HG03064 (cell line): ENCODE measurements at regions not wholly inside any gene's neighbourhood (a gene's known extent, or its start where the extent isn't known, plus 50 kb on each side); places are given as distances from the start of the nearest gene placed in this dataset.
"Not testable (repeated sequence)": the region's sequence is repeated elsewhere in the genome, so short reads cannot be mapped to it uniquely, and the experiment has no call there.

Source experiments
- ATAC-seq: cut with Tn5 transposase; IDR thresholded peaks from one replicate; pipeline ENCODE4 v1.9.1; 2021; ENCODE audit warnings: low read depth; ENCODE audit not compliant: unreplicated experiment

- ATAC-seq = no peak
These were observed 352.5 kb upstream of the KAZN start for GRCh38 chr1:14245954-14246353.

DNA sequence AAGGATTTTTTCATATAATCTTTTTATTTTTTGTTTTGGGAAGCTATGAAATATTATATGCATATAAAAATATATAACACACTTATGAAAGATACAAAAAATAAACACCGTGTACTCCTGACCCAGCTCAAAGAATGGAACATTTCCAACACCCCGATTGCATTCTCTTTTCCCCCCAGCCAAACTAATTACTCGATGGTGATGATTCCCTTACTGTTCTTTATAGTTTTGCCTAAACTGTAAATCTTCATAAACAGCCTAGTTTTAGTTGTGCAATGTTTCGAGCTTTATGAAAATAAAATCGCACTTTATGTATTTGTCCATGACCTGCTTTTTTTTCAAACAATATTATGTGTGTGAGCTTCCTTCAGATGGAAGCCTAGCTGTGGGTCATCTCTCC, 352.0 kb upstream of the KAZN start:
- ATAC-seq = no peak

DNA sequence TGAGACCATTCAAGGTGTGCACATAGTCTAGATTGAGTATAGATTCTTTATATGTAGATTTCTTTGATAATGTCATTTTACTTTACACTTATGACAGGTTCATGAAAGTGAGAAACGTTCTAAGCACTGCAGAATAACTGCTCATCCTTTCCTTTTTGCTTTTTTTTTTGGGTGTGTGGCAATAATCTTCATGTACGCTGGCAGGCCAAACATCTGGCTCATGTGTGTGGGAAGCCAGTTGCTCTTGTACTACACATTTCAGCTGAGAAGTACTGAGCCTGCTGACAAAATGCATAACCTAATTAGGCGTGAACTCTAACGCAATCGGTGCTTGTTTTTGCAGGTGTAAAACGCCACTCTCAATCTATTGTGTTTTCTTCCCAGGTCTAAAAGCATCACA, 350.8 kb upstream of the KAZN start:
- no peak for ATAC-seq

DNA sequence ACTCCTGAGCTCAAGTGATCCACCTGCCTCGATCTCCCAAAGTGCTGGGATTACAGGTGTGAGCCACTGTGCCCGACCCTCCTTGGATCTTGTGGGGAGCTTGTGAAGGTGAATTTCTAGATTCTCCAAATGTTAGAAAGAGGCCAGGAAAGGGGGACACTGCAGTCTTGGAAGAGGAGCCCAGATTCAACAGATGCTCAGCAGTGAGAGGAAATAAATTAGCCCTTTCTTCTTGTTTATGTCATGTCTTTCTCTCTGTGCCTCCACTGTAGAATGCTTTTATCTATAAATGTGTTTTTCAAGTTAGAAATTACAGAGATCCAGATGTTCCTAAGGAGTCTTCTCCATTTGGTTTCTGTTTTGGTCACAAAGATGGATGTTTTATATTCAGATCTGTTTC, 346.6 kb upstream of the KAZN start:
- ATAC-seq = no peak

- no peak for ATAC-seq
These were observed 344.8 kb upstream of the KAZN start for GRCh38 chr1:14253676-14254075.

DNA sequence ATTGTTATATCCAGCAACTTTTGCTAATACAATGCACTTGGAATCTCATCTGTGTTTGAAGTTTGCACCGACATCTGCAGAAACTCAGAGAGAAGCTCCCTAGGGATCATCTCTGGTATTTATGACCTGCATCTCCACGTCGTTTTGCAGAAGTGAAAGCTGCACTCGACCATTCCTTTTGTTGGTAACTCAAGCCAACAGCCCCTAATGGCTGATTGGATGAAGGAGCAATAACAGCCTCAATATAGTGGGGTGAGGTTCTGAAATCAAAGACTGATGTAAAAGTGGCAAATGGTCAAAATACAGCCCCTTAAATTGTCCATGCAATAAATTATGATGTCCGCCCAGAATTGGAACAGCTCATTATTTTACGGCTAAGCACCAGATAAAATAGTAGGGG, 344.2 kb upstream of the KAZN start:
- ATAC-seq = no peak

- ATAC-seq = no peak
These were observed 343.3 kb upstream of the KAZN start for GRCh38 chr1:14255233-14255632.

DNA sequence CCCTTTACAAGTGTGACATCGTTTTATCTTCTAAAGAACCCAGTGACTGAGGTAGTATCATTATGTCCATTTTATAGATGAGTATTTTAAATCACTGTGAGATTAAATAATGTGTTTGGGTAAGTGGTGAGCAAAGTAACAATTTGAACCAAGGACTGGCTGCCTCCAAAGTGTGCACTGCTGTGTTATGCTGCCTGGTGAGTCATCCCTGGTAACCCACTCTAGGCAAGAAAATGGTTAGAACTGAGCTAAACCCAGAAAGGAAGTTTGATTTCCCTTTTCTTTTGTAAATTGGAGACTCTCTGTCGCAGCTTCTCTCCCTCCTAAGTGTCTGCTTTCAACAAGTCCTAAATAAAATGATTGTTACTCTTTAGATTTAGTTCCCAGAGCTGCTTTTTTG, 342.8 kb upstream of the KAZN start:
- ATAC-seq = no peak

DNA sequence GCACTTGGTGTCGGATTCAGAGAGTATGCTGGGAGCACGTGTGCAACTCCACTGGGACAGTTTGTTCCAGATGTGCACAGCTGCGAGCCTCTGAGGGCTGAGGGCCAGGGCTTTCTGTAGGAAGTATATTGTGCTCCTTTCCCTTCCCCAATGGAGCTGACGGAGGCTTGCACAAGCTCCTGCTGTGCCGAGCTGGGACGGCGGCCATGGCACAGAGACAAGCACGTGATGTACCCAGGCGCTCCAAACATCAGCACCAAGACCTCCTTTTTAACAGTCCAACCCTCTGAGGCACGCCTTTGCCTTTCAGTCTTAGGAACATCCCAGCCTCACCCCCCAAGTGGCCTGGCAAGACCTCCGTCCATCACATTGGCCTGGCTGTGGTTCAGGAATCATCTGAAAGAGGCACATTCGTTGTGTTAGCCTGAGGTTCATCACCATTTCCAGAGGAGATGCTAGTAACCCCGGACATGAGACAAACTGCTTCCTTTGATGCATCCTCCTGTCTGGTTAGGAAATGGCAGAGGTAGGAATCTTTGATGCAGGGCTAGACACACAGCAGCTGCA, 339.2 kb upstream of the KAZN start:
- ATAC-seq = no peak

- no peak for ATAC-seq
These were observed 338.0 kb upstream of the KAZN start for GRCh38 chr1:14260480-14260879.

- ATAC-seq = no peak
These were observed 337.1 kb upstream of the KAZN start for GRCh38 chr1:14261395-14261794.

GRCh38 chr1:14262637-14263036, 335.8 kb upstream of the KAZN start:
- ATAC-seq = no peak

DNA sequence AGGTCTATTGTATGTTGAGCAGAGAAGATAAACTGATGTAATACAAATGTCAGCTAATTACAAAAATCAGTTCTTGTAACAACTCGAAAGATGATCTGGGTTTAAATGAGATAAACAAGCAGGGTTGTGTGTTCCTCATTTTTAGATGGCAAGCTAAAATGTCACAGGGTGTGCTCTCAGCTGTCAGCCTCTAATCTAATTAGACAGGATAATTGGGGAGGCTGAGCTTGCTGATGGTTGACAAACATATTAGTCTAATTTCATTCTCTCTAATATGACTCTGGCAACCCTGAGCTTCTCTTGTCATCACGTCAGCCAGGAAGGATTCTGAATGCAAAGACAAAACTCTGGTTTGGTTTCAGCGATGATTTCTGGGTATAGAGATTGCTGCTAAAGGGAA, 335.3 kb upstream of the KAZN start:
- ATAC-seq = no peak

DNA sequence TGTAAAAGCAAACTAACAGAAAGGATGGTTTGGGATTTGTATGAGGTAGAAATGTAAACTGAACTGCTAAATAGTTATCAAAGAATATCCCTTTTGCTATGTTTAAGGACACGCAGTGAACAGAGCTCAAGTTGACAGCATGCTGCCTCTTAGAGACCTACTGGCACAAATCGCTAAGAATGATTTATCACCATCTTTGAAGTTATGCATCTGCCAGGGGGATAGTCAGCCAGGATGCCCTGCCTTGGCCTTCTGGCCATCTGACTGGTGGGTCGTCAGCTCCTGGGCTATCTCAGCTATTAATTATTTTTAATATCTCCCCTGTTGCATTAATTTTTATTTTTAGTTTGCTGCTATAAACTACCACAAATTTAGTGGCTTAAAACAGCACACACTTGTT, 334.8 kb upstream of the KAZN start:
- no peak for ATAC-seq

- ATAC-seq = no peak
These were observed 333.0 kb upstream of the KAZN start for GRCh38 chr1:14265495-14265894.

GRCh38 chr1:14267991-14268390, 330.5 kb upstream of the KAZN start:
- ATAC-seq = no peak

GRCh38 chr1:14270821-14271220, 327.7 kb upstream of the KAZN start:
- ATAC-seq = no peak

- ATAC-seq = no peak
These were observed 324.7 kb upstream of the KAZN start for GRCh38 chr1:14273811-14274210.

DNA sequence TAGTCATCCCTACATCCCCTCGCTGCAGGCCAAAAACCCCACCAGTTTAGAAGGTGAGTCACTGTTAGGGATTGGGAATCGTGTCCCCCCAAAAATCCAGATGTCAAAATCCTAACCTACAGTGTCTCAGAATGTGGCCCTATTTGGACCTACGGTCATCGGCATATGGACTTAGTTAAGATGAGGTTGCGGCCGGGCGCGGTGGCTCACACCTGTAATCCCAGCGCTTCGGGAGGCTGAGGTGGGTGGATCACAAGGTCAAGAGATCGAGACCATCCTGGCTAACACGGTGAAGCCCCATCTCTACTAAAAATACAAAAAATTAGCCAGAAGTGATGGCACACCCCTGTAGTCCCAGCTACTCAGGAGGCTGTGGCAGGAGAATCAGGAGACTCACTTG, 318.6 kb upstream of the KAZN start:
- ATAC-seq = not testable (repeated sequence)

DNA sequence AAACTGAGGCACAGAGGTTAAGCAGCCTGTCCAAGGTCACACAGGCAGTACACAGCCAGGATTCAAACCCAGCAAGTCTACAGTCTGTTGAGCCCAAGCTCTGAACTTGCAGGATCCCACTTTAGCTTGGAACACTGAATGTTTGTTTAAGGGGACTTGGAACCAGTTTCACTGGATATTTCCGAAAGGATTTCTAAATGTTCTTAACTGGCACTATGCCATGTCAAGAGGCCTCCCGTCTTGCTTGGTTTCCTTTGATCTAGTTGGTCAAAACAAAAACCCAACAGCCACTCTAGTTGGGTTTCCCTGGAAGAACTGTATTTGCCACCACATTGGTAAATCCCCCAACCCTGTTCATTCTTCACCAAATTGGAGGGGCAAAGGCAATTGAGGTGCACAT, 317.6 kb upstream of the KAZN start:
- no peak for ATAC-seq

DNA sequence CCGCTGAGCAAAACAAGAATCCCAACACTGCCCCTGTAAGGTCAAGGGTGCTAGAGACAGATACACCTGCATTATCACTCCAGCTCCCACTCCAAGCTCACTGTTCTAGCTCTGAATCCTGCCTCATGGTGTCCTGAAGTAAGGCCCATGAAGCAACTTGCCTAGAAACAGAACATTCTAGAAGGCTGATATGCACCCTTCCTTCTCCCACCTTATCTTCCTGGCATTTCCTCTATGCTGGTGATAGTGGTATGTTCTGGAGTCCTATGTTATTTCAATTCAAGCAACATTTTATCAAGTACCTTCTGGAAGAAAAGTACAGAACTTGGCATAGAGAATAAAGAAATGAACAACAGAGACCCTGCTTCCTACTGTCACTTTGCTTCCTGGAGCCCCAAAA, 317.1 kb upstream of the KAZN start:
- ATAC-seq = no peak

DNA sequence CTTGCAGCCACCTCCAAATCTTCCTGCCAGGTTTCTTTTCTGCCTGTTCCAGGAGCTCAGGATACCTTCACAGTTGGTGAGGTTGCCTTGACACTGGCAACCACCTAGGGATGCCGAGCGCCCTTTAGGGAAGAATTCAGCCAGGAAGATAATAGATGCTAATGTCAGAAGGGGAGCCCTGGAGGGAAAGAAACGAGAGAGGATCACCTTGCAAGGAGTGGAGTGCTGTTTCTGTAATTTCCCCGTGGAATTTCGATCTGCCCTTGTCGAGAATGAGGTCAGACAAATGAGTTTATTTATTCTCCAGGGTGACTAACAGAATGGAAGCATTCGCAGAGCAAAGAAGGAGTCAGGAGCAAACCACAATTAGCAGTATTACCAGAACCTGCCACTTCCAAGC, 315.8 kb upstream of the KAZN start:
- ATAC-seq = no peak

DNA sequence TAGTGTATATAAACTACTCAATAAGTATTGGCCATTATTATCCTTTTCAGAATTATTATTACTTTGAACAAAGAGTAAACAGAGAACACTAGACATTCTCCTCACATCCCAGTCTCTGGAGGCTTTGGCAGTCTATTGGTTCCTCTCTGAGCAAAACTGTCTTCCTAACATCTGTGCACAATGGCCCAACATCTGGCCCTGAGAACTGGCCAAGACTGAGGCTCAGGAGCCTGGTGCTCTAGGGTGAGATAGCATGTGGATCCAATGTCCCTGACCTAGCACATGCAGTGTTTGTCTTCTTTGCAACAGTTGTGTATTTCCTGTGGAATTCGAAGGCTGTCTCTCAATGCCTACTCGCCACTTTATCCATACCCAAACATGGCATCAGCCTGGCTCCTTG, 313.2 kb upstream of the KAZN start:
- ATAC-seq = no peak
